K562 (cell line): ENCODE measurements at regions not wholly inside any gene's neighbourhood (a gene's known extent, or its start where the extent isn't known, plus 50 kb on each side); places are given as distances from the start of the nearest gene placed in this dataset.

Experiments used
- ATAC-seq: fragments of 200-7000 bp; cut with Tn5 transposase; 3 replicates; pipeline ENCODE4 v1.9.1; 2020; ENCODE audit warnings: moderate library complexity
- BruUV-seq: library from RNA; stranded (reverse); fragments of 400-500 nt; replicated peaks from 2 replicates; lab custom pipeline; 2021; lab: Mats Ljungman, UMichigan
- CTCF ChIA-PET: fragments of 300-600 bp; formaldehyde crosslinking; extraction: SDS; loops from one replicate; lab custom pipeline; 2021; ENCODE audit warnings: low intra/inter-chr PET ratio; lab: Yijun Ruan, JAX
- POLR2A ChIA-PET: fragments of 300-600, 350-650 bp; sonication (Branson Sonifier 250); formaldehyde crosslinking; extraction: SDS; loops from one replicate; lab custom pipeline; 2021; ENCODE audit warnings: antibody characterized with exemption, inconsistent platforms; lab: Yijun Ruan, JAX
- DNase-seq, 4 experiments: peaks; one replicate each; pipeline versions ENCODE4 v3.0.0 to v3.0.0-alpha.2; 2011 to 2018; ENCODE audit warnings: low spot score in 3 of 4, mixed read lengths in 3 of 4; ENCODE audit errors: extremely low read depth in 1 of 4
- FAIRE-seq: peaks from 2 replicates; lab custom pipeline; 2011; peaks lifted over from hg19 to GRCh38; lab: Jason Lieb, UNC
- H2AFZ ChIP-seq: 2 replicates; pipeline ENCODE4 v1.6.0; 2011; ENCODE audit warnings: low read depth, low read length, control low read depth, inconsistent platforms
- H3K27ac ChIP-seq: fragments of 200-600 bp; 3 replicates; pipeline ENCODE4 v1.8.0; 2011; ENCODE audit warnings: low read depth, mild to moderate bottlenecking, control low read depth, inconsistent platforms, low read length, moderate library complexity, mixed read lengths; ENCODE audit errors: extremely low read depth
- H3K27me3 ChIP-seq, 2 experiments: fragments of 300-600 bp in 1 of 2; 2 replicates in 1 of 2; 3 replicates in 1 of 2; pipeline versions ENCODE4 v1.6.0 to v1.8.0; 2011; ENCODE audit warnings: inconsistent platforms in 2 of 2, low read length in 2 of 2, mild to moderate bottlenecking in 1 of 2, mixed read lengths in 1 of 2, moderate library complexity in 1 of 2; ENCODE audit not compliant: control insufficient read depth in 2 of 2, insufficient read depth in 2 of 2
- H3K36me3 ChIP-seq: fragments of 300-600 bp; 3 replicates; pipeline ENCODE4 v1.8.0; 2011; ENCODE audit warnings: mild to moderate bottlenecking, low read length, inconsistent platforms; ENCODE audit not compliant: control insufficient read depth, insufficient read depth
- H3K4me1 ChIP-seq, 2 experiments: fragments of 200-600 bp in 1 of 2; replicated peaks in 1 of 2; 2 replicates in 1 of 2; 3 replicates in 1 of 2; pipeline versions ENCODE4 v1.5.1 to v1.8.0; 2011; ENCODE audit warnings: inconsistent platforms in 2 of 2, low read length in 2 of 2, mild to moderate bottlenecking in 1 of 2, mixed read lengths in 1 of 2, moderate library complexity in 1 of 2; ENCODE audit not compliant: control insufficient read depth in 2 of 2, insufficient read depth in 2 of 2
- H3K4me2 ChIP-seq: 2 replicates; pipeline ENCODE4 v1.6.1; 2011; ENCODE audit warnings: low read length, control low read depth, inconsistent platforms, mixed read lengths; ENCODE audit not compliant: insufficient read depth
- H3K4me3 ChIP-seq: fragments of 200-600 bp; sonication (generic), shearing (Covaris generic); 2 replicates; pipeline ENCODE4 v1.5.1; 2016; ENCODE audit warnings: control low read depth, inconsistent platforms
- H3K79me2 ChIP-seq: fragments of 200-600 bp; 3 replicates; pipeline ENCODE4 v1.8.0; 2011; ENCODE audit warnings: low read length, inconsistent platforms; ENCODE audit not compliant: control insufficient read depth, insufficient read depth
- H3K9ac ChIP-seq, 2 experiments: 2 replicates each; pipeline versions ENCODE4 v1.6.0 to v1.6.1; 2011; ENCODE audit warnings: low read depth in 2 of 2, low read length in 2 of 2, control low read depth in 1 of 2, inconsistent platforms in 1 of 2, mild to moderate bottlenecking in 1 of 2, mixed read lengths in 1 of 2; ENCODE audit not compliant: insufficient read depth in 1 of 2
- H3K9me1 ChIP-seq: one replicate; pipeline ENCODE4 v1.6.0; 2011; ENCODE audit warnings: inconsistent platforms, mild to moderate bottlenecking, low read length, moderate library complexity; ENCODE audit not compliant: control insufficient read depth, insufficient read depth
- H3K9me3 ChIP-seq: replicated peaks from 2 replicates; pipeline ENCODE4 v1.5.1; 2011; ENCODE audit warnings: low read depth, low read length, inconsistent platforms; ENCODE audit not compliant: control insufficient read depth, insufficient read depth
- H4K20me1 ChIP-seq: replicated peaks from 2 replicates; pipeline ENCODE4 v1.6.1; 2011; ENCODE audit warnings: low read length, inconsistent platforms, mixed read lengths; ENCODE audit not compliant: control insufficient read depth, insufficient read depth
- HMBOX1 ChIP-seq: sonication (generic); IDR thresholded peaks from 2 replicates; pipeline ENCODE4 v1.6.1; 2016
- ZNF778 ChIP-seq: fragments of 450-650 bp; formaldehyde crosslinking; IDR thresholded peaks from 2 replicates; pipeline ENCODE4 v1.4.0; 2020; ENCODE audit warnings: mild to moderate bottlenecking, moderate library complexity
- WGBS: fragments of 100-300 bp; shearing (Covaris generic); methylation state at CpG from one replicate; pipeline ENCODE4 v1.1.6; 2016; ENCODE audit warnings: low coverage, mixed read lengths; ENCODE audit not compliant: insufficient coverage; ENCODE audit errors: missing lambda C conversion rate; 5-methylcytosine and 5-hydroxymethylcytosine counted together
- in situ Hi-C: fragments of 300-500 bp; cut with MboI; formaldehyde crosslinking; loops from 4 replicates; pipeline ENCODE4 v1.15.0; 2018; ENCODE audit warnings: inconsistent platforms, mixed read lengths
- intact Hi-C: fragments of 100-400 bp; cut with micrococcal nuclease; formaldehyde crosslinking; loops from 2 replicates; pipeline ENCODE4 v1.14.2; 2022
- TF ChIP-seq, protein P1 (sequence below): fragments of 450-650 bp; IDR thresholded peaks from 2 replicates; pipeline ENCODE4 v1.6.1; 2016; ENCODE audit warnings: mild to moderate bottlenecking
- TF ChIP-seq, protein P2 (sequence below): sonication (generic); formaldehyde crosslinking; IDR thresholded peaks from 2 replicates; pipeline ENCODE4 v1.8.1; 2023; ENCODE audit warnings: mild to moderate bottlenecking, missing genetic modification reagents

DNA sequence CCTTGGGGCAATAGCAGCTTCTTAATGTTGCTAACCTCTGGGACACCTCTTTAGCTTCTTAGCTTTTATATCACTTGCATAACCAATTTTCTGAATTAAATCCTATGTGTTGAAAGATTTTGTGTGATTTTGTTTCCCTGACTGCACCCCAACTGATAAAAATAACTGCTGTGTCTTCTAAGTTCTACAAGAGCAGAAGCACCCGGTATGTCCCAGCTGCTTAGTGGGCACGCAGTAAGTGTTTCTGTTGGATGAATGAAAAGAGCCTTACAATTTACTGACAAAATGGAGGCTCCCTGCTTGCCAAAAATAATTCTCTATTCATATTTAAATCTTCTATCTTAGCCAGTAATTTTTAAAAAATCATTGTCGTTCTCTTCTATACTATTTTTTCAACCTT, 53.1 kb upstream of the GALNT5 start (continued):
- TF ChIP-seq, protein P1, sequence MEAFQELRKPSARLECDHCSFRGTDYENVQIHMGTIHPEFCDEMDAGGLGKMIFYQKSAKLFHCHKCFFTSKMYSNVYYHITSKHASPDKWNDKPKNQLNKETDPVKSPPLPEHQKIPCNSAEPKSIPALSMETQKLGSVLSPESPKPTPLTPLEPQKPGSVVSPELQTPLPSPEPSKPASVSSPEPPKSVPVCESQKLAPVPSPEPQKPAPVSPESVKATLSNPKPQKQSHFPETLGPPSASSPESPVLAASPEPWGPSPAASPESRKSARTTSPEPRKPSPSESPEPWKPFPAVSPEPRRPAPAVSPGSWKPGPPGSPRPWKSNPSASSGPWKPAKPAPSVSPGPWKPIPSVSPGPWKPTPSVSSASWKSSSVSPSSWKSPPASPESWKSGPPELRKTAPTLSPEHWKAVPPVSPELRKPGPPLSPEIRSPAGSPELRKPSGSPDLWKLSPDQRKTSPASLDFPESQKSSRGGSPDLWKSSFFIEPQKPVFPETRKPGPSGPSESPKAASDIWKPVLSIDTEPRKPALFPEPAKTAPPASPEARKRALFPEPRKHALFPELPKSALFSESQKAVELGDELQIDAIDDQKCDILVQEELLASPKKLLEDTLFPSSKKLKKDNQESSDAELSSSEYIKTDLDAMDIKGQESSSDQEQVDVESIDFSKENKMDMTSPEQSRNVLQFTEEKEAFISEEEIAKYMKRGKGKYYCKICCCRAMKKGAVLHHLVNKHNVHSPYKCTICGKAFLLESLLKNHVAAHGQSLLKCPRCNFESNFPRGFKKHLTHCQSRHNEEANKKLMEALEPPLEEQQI, result no peak
- TF ChIP-seq ZNF778 (CRISPR knock-in tag), result no peak

DNA sequence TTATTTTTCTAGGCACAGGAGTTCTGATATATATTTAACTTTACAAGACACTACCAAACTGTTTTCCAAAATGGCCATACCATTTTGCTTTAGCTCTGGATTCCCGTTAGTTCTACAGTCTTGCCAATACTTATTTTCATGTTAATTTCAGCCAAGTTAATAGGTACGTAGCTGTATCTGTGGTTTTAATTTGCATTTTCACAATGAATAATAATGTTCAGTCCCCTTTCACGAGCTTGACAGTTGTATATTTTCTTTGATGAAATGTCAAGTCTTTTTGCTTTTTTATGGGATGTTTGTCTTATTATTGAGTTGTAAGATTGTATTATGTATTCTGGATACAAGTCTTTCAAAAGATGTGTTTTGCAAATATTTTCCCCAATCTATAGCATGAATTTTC, 50.6 kb upstream of the GALNT5 start:
- no peak overlapping the region for H3K9ac ChIP-seq
- H3K9me3 ChIP-seq, result 0 out of 2 replicates have a peak, but pooled peaks cover 2% of the 10 kb centered on the region
- intact Hi-C loops, result no loop called here
- no peaks in the 10 kb centered on the region for H3K36me3 ChIP-seq
- BruUV-seq, result no TSS peak
- 65% methylated on average over 3 of the region's 3 CpGs for WGBS
- H3K27me3 ChIP-seq, result no peaks in the 10 kb centered on the region
- in situ Hi-C loops, result loop anchor here (25.0 kb wide), 1 partner anchor 870 kb away; the partner anchor contains the start of gene NR4A2
- POLR2A ChIA-PET, result no interaction called here
- DNase-seq (no peak), FAIRE-seq (no peak), ATAC-seq (no peak)
- no peak overlapping the region for H3K4me3 ChIP-seq
- no peaks in the 10 kb centered on the region for H3K9me1 ChIP-seq
- H3K4me2 ChIP-seq, result no peak overlapping the region
- H3K27ac ChIP-seq, result no peak overlapping the region
- TF ChIP-seq, protein P2, sequence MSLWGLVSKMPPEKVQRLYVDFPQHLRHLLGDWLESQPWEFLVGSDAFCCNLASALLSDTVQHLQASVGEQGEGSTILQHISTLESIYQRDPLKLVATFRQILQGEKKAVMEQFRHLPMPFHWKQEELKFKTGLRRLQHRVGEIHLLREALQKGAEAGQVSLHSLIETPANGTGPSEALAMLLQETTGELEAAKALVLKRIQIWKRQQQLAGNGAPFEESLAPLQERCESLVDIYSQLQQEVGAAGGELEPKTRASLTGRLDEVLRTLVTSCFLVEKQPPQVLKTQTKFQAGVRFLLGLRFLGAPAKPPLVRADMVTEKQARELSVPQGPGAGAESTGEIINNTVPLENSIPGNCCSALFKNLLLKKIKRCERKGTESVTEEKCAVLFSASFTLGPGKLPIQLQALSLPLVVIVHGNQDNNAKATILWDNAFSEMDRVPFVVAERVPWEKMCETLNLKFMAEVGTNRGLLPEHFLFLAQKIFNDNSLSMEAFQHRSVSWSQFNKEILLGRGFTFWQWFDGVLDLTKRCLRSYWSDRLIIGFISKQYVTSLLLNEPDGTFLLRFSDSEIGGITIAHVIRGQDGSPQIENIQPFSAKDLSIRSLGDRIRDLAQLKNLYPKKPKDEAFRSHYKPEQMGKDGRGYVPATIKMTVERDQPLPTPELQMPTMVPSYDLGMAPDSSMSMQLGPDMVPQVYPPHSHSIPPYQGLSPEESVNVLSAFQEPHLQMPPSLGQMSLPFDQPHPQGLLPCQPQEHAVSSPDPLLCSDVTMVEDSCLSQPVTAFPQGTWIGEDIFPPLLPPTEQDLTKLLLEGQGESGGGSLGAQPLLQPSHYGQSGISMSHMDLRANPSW (CRISPR knock-in tag), result no peak
- no peak for TF ChIP-seq HMBOX1
- H3K79me2 ChIP-seq, result no peaks in the 10 kb centered on the region
- H3K4me1 ChIP-seq, result no peaks in the 10 kb centered on the region
- CTCF ChIA-PET, result no interaction called here
- no peak overlapping the region for H2AFZ ChIP-seq
- H4K20me1 ChIP-seq, result no peaks in the 10 kb centered on the region
